Natural killer cell (primary cell): ENCODE measurements at regions not wholly inside any gene's neighbourhood (a gene's known extent, or its start where the extent isn't known, plus 50 kb on each side); places are given as distances from the start of the nearest gene placed in this dataset.

Source experiments
- ATAC-seq, 3 donors: fragments of 150-1000 bp in 2 of 3; fragments of 200-7000 bp in 1 of 3; cut with Tn5 transposase; 1 replicate in 1 of 3; 2 replicates in 2 of 3; pipeline ENCODE4 v1.10.0; 2021; ENCODE audit warnings: mild to moderate bottlenecking in 2 of 3, moderate library complexity in 2 of 3
- DNase-seq, 2 donors: peaks; one replicate each; pipeline versions ENCODE4 v3.0.0 to v3.0.0-alpha.2; 2013 to 2021; ENCODE audit warnings: mixed read lengths in 1 of 2
- H3K27ac ChIP-seq: one replicate; pipeline ENCODE4 v1.5.1; 2013; ENCODE audit warnings: mild to moderate bottlenecking, low read length
- H3K27me3 ChIP-seq: one replicate; pipeline ENCODE4 v1.6.1; 2013; ENCODE audit warnings: low read length; ENCODE audit not compliant: control insufficient read depth, insufficient read depth
- H3K36me3 ChIP-seq: one replicate; pipeline ENCODE4 v1.6.1; 2013; ENCODE audit warnings: low read length; ENCODE audit not compliant: control insufficient read depth, insufficient read depth
- H3K4me1 ChIP-seq: one replicate; pipeline ENCODE4 v1.6.1; 2013; ENCODE audit warnings: low read length; ENCODE audit not compliant: control insufficient read depth, insufficient read depth
- H3K4me3 ChIP-seq: one replicate; pipeline ENCODE4 v1.5.1; 2013; ENCODE audit warnings: low read length
- H3K9me3 ChIP-seq: one replicate; pipeline ENCODE4 v1.6.1; 2013; ENCODE audit warnings: low read length; ENCODE audit not compliant: control insufficient read depth, insufficient read depth
- H3K27ac Mint-ChIP-seq, 2 donors: one replicate each; pipeline ENCODE4 v1.8.0; 2022; ENCODE audit warnings: mild to moderate bottlenecking in 2 of 2, mixed read lengths in 2 of 2, moderate library complexity in 1 of 2
- H3K27me3 Mint-ChIP-seq, 2 donors: one replicate each; pipeline ENCODE4 v1.8.0; 2022; ENCODE audit warnings: low read depth in 2 of 2, mixed read lengths in 2 of 2
- H3K36me3 Mint-ChIP-seq: one replicate; pipeline ENCODE4 v1.8.0; 2022; ENCODE audit warnings: mixed read lengths
- H3K4me1 Mint-ChIP-seq, 2 donors: one replicate each; pipeline ENCODE4 v1.8.0; 2022; ENCODE audit warnings: mixed read lengths in 2 of 2
- H3K4me3 Mint-ChIP-seq: one replicate; pipeline ENCODE4 v1.8.0; 2022; ENCODE audit warnings: mild to moderate bottlenecking, moderate library complexity, mixed read lengths
- H3K9me3 Mint-ChIP-seq, 2 donors: one replicate each; pipeline ENCODE4 v1.8.0; 2022; ENCODE audit warnings: mixed read lengths in 2 of 2
- WGBS: methylation state at CpG from one replicate; pipeline ENCODE4 v1.1.7; 2013; ENCODE audit warnings: missing lambda C conversion rate; ENCODE audit not compliant: insufficient coverage; 5-methylcytosine and 5-hydroxymethylcytosine counted together
- intact Hi-C: fragments of 100-400 bp; cut with micrococcal nuclease; formaldehyde crosslinking; loops from one replicate; pipeline ENCODE4 v1.14.2; 2022
- TF ChIP-seq, protein P1 (sequence below): fragments of 200-600 bp; IDR thresholded peaks from one replicate; pipeline ENCODE4 v1.8.0; 2022; ENCODE audit warnings: antibody characterized with exemption

DNA sequence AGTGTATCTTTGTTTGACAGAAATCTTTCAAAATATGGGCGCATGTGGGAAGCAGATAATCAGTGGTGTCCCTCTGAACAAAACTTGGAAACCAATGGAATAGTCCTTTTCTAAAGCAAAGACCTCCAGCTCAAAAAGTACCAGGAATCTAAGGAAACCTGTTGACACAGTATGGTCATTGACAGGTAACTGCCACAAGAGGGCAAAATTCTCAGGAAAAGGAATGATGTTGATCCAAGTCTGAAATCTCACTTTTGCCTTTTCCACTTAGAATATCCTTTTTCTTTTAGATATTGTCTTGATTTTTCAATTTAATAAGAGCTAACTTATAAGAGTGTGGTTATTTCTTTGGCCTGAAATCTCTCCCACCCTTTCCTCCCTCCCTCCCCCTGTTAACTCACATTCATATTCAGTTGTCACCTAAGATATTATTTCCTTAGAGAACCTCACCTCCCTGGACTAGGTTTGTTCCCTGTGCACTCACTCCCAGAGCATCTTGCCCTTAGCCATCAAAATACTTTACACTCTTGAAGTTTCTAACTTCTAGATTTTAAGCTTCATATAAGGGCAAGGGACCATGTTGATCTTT is 59.0 kb upstream of the BARX1 start:
- intact Hi-C loops: loop anchor here (1.0 kb wide), 1 partner anchor 199 kb away; no protein-coding TSS in a partner anchor
- Mint-ChIP-seq H3K27me3 (peaks cover 9% of the 10 kb centered on the region in 2 donors), H3K36me3 (no peaks in the 10 kb centered on the region), H3K4me1 (no peaks in the 10 kb centered on the region), H3K4me3 (no peak overlapping the region), H3K27ac (no peak overlapping the region), H3K9me3 (no peaks in the 10 kb centered on the region)
- H3K9me3 ChIP-seq: no peaks in the 10 kb centered on the region
- no peak overlapping the region for H3K27ac ChIP-seq
- TF ChIP-seq, protein P1, sequence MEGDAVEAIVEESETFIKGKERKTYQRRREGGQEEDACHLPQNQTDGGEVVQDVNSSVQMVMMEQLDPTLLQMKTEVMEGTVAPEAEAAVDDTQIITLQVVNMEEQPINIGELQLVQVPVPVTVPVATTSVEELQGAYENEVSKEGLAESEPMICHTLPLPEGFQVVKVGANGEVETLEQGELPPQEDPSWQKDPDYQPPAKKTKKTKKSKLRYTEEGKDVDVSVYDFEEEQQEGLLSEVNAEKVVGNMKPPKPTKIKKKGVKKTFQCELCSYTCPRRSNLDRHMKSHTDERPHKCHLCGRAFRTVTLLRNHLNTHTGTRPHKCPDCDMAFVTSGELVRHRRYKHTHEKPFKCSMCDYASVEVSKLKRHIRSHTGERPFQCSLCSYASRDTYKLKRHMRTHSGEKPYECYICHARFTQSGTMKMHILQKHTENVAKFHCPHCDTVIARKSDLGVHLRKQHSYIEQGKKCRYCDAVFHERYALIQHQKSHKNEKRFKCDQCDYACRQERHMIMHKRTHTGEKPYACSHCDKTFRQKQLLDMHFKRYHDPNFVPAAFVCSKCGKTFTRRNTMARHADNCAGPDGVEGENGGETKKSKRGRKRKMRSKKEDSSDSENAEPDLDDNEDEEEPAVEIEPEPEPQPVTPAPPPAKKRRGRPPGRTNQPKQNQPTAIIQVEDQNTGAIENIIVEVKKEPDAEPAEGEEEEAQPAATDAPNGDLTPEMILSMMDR: no peak
- H3K4me3 ChIP-seq: no peak overlapping the region
- no peaks in the 10 kb centered on the region for H3K27me3 ChIP-seq
- 100% methylated on average over 1 of the region's 1 CpG for WGBS
- DNase-seq: peak in 1 of 2 donors; percentile 39
- H3K36me3 ChIP-seq: no peaks in the 10 kb centered on the region
- no peak for ATAC-seq
- H3K4me1 ChIP-seq: no peaks in the 10 kb centered on the region

DNA sequence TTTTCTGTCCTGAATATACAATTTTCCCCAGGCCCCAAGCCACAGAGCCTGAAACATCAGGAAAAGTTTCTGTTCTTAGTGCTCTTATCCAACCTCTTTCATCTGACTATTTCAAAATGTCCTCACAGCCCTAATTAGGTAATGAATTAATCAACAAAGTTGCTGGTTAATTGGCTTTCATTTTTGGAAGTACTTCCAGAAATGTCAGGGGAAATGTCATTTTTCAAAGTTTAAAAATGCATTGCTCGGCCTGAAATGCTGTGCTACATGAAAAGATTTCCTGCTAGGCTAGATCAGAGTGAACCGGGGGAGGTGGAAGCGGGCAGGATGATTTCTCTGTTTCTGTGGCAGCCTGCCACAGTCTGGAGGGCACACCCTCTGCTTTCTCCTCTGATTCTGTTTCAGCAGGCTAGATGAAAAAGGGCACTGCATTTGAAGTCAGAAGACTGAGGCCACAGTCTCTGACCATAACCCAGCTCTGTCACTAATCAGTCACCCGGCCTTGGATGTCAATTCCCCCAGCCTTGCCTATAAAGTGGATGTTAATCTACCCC is 55.9 kb upstream of the BARX1 start:
- H3K4me3 ChIP-seq: no peak overlapping the region
- no peaks in the 10 kb centered on the region for H3K4me1 ChIP-seq
- no peaks in the 10 kb centered on the region for H3K27me3 ChIP-seq
- no peaks in the 10 kb centered on the region for H3K4me1 Mint-ChIP-seq
- TF ChIP-seq, protein P1: no peak
- no peaks in the 10 kb centered on the region for H3K9me3 Mint-ChIP-seq
- DNase-seq: peak in 1 of 2 donors; percentile 43
- ATAC-seq: no peak
- H3K27ac Mint-ChIP-seq: no peak overlapping the region
- peaks cover 6 to 26% of the 10 kb centered on the region in 2 donors for H3K27me3 Mint-ChIP-seq
- H3K27ac ChIP-seq: no peak overlapping the region
- no peaks in the 10 kb centered on the region for H3K36me3 ChIP-seq
- no peaks in the 10 kb centered on the region for H3K9me3 ChIP-seq
- intact Hi-C loops: no loop called here
- no peaks in the 10 kb centered on the region for H3K36me3 Mint-ChIP-seq
- no peak overlapping the region for H3K4me3 Mint-ChIP-seq
- 64% methylated on average over 4 of the region's 4 CpGs for WGBS

DNA sequence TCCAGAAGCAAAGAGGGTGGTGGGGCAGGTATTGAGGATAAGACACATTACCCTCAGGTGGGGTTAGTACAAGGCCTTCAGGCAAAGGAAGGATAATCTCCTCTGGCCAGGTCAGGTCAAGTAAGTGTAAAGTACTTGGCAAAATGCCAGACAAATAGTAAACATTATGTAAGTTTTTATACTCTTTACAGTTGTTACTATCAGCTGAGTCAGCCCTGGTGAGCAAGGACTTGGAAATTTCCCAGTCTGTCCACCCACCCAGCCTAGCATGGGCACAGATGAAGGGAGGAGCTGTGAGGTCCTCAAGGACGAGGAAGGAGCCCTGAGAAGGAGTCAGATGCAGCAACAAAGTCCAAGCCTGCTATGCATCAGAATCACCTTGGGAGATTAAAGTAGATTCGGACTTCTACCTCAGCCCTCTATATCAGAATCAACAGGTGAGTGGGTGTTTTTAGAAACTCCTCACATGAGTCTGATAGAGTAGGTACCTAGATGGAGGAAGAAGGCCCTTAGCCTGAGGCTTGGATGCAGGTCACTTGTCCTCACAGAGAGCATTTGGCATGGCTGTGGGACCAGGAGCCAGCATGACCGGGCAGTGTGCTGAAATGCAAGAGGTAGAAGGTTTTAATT is 50.2 kb upstream of the BARX1 start:
- TF ChIP-seq, protein P1: no peak
- no peak overlapping the region for H3K4me3 ChIP-seq
- Mint-ChIP-seq H3K4me3 (no peak overlapping the region), H3K36me3 (no peaks in the 10 kb centered on the region), H3K4me1 (peaks cover 0 to 4% of the 10 kb centered on the region in 2 donors), H3K9me3 (no peaks in the 10 kb centered on the region), H3K27me3 (peaks cover 4 to 51% of the 10 kb centered on the region in 2 donors), H3K27ac (no peak overlapping the region)
- no peaks in the 10 kb centered on the region for H3K36me3 ChIP-seq
- intact Hi-C loops: no loop called here
- H3K4me1 ChIP-seq: no peaks in the 10 kb centered on the region
- ATAC-seq (no peak), DNase-seq (no peak)
- no peak overlapping the region for H3K27ac ChIP-seq
- H3K9me3 ChIP-seq: no peaks in the 10 kb centered on the region
- H3K27me3 ChIP-seq: peaks cover 2% of the 10 kb centered on the region
- 50% methylated on average over 1 of the region's 3 CpGs for WGBS
